Activated CD8-positive, alpha-beta T cell treated with anti-CD3 and anti-CD28 coated beads for 36 hours (primary cell): ENCODE measurements at regions not wholly inside any gene's neighbourhood (a gene's known extent, or its start where the extent isn't known, plus 50 kb on each side); places are given as distances from the start of the nearest gene placed in this dataset.

Experiments used
- ATAC-seq: fragments of 200-7000 bp; cut with Tn5 transposase; one replicate; pipeline ENCODE4 v1.10.0; 2021; ENCODE audit warnings: mild to moderate bottlenecking, moderate library complexity
- CTCF ChIA-PET: fragments of 350-600 bp; sonication (Branson Sonifier 250); formaldehyde crosslinking; loops from one replicate; lab custom pipeline; 2021; ENCODE audit warnings: antibody characterized with exemption; lab: Charles Lee
- POLR2A ChIA-PET: fragments of 350-600 bp; sonication (Branson Sonifier 250); formaldehyde crosslinking; loops from one replicate; lab custom pipeline; 2021; ENCODE audit warnings: antibody characterized with exemption; lab: Charles Lee
- DNase-seq: peaks from one replicate; pipeline ENCODE4 v3.0.0-alpha.2; 2020
- H3K27ac Mint-ChIP-seq: one replicate; pipeline ENCODE4 v1.8.0; 2021; ENCODE audit warnings: mild to moderate bottlenecking, mixed read lengths
- H3K27me3 Mint-ChIP-seq: one replicate; pipeline ENCODE4 v1.8.0; 2021; ENCODE audit warnings: mixed read lengths
- H3K36me3 Mint-ChIP-seq: one replicate; pipeline ENCODE4 v1.8.0; 2021; ENCODE audit warnings: low read depth, mixed read lengths
- H3K4me1 Mint-ChIP-seq: one replicate; pipeline ENCODE4 v1.8.0; 2021; ENCODE audit warnings: low read depth, mixed read lengths
- H3K4me3 Mint-ChIP-seq: one replicate; pipeline ENCODE4 v1.8.0; 2021; ENCODE audit warnings: mild to moderate bottlenecking, moderate library complexity, mixed read lengths
- H3K9me3 Mint-ChIP-seq: one replicate; pipeline ENCODE4 v1.8.0; 2021; ENCODE audit warnings: mixed read lengths
- intact Hi-C: fragments of 100-400 bp; cut with micrococcal nuclease; formaldehyde crosslinking; loops from one replicate; pipeline ENCODE4 v1.10.0; 2022
- TF ChIP-seq, protein P1 (sequence below): fragments of 200-600 bp; IDR thresholded peaks from one replicate; pipeline ENCODE4 v1.8.0; 2022; ENCODE audit warnings: antibody characterized with exemption, mild to moderate bottlenecking

DNA sequence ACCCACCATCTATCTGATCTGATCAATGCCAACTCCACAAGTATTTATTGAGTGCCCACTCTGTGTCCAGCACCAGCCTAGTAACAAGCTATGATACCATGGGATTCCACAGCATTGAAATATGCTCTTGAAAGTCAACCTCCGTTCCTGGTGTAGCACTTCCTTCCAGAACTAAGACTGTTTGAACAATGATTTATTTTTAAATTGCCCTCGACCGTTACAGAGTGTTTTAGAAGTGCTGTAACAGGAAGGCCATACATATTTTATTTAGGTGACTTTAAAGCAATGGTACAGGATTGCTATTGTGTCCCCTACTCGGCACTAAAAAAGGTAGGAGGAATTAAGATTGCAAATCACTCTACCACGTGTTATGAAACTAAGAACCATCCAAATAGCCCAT, 225.6 kb downstream of the TEX36 start:
- peaks cover 5% of the 10 kb centered on the region for H3K27me3 Mint-ChIP-seq
- ChIA-PET CTCF (no interaction called here), POLR2A (no interaction called here)
- intact Hi-C loops, result no loop called here
- H3K4me1 Mint-ChIP-seq, result no peaks in the 10 kb centered on the region
- DNase-seq, result no peak
- no peak overlapping the region for H3K27ac Mint-ChIP-seq
- H3K4me3 Mint-ChIP-seq, result no peak overlapping the region
- ATAC-seq, result no peak
- no peaks in the 10 kb centered on the region for H3K9me3 Mint-ChIP-seq
- no peaks in the 10 kb centered on the region for H3K36me3 Mint-ChIP-seq
- TF ChIP-seq, protein P1, sequence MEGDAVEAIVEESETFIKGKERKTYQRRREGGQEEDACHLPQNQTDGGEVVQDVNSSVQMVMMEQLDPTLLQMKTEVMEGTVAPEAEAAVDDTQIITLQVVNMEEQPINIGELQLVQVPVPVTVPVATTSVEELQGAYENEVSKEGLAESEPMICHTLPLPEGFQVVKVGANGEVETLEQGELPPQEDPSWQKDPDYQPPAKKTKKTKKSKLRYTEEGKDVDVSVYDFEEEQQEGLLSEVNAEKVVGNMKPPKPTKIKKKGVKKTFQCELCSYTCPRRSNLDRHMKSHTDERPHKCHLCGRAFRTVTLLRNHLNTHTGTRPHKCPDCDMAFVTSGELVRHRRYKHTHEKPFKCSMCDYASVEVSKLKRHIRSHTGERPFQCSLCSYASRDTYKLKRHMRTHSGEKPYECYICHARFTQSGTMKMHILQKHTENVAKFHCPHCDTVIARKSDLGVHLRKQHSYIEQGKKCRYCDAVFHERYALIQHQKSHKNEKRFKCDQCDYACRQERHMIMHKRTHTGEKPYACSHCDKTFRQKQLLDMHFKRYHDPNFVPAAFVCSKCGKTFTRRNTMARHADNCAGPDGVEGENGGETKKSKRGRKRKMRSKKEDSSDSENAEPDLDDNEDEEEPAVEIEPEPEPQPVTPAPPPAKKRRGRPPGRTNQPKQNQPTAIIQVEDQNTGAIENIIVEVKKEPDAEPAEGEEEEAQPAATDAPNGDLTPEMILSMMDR, result no peak

DNA sequence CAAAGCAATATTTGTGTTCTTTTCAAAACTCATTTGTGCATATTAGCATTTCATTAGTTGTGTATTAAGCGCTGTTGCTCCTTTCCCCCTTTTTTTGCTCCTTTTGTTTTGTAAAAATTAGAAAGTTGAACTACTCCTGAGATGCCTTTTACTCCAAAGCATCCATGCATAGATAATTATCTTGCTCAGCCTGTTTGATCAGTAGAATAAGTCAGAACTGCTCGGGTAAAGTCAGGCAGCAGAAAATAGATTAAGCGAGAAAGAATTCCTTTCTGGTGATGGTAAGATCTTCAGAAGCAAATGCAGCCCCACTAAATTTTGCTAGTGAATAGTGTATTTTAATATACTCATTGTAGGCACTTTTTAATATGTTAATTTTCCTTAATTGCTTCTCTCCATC, 227.1 kb downstream of the TEX36 start:
- intact Hi-C loops, result no loop called here
- TF ChIP-seq, protein P1, result no peak

DNA sequence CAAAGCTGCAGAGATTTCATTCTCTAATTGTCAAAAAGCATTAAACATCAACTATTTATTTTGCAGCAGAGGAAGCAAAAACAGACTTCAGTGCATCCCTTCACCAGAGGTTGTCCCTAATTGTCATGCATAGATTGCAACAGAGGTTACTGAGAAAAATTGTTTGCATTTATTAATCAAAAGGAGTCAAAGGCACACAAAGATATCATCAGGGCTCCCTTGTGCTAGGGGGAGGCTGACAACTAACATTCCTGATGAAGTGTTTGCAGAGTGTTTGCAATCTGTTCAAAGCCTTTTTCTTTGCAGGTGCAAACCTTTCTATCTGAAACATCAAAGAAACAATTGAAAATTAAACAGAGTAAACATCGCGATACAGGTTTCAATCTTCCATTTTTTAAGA, 227.5 kb downstream of the TEX36 start:
- TF ChIP-seq, protein P1, result no peak
- ATAC-seq, result no peak
- intact Hi-C loops, result no loop called here

More for the DNA sequence above, 227.1 kb downstream of the TEX36 start:
- no peak for DNase-seq
- POLR2A ChIA-PET, result no interaction called here
- no peak for ATAC-seq
- H3K27ac Mint-ChIP-seq, result no peak overlapping the region
- H3K27me3 Mint-ChIP-seq, result peaks cover 3% of the 10 kb centered on the region
- H3K36me3 Mint-ChIP-seq, result no peaks in the 10 kb centered on the region
- H3K4me1 Mint-ChIP-seq, result no peaks in the 10 kb centered on the region
- no peaks in the 10 kb centered on the region for H3K9me3 Mint-ChIP-seq
- no peak overlapping the region for H3K4me3 Mint-ChIP-seq
- CTCF ChIA-PET, result no interaction called here

DNA sequence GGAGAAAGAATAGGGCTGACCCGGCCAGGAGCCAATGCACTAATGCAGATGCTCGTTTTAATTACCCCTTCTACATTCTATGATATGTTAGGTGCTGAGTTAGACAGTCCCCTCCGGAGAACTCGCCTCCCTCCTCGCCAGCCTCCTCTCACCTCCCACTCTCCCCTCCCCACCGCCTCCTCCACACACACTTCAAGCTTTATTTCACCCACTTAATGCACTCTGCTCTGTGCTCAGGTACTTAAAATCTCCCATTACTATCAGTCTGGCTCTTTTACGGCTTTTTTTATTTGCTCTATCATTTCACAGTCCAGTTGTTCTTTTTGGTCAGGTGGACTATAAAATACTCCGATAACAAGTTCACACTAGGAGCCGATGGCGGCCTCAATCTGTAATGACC, 231.6 kb downstream of the TEX36 start:
- CTCF ChIA-PET, result no interaction called here
- Mint-ChIP-seq H3K9me3 (no peaks in the 10 kb centered on the region), H3K36me3 (no peaks in the 10 kb centered on the region), H3K4me1 (no peaks in the 10 kb centered on the region), H3K27me3 (peaks cover 3% of the 10 kb centered on the region), H3K4me3 (no peak overlapping the region), H3K27ac (no peak overlapping the region)
- DNase-seq (no peak), ATAC-seq (no peak)
- POLR2A ChIA-PET, result no interaction called here
- TF ChIP-seq, protein P1, result no peak
- intact Hi-C loops, result no loop called here

More for the DNA sequence above, 227.5 kb downstream of the TEX36 start:
- Mint-ChIP-seq H3K4me1 (no peaks in the 10 kb centered on the region), H3K9me3 (no peaks in the 10 kb centered on the region), H3K27me3 (peaks cover 3% of the 10 kb centered on the region), H3K4me3 (no peak overlapping the region), H3K36me3 (no peaks in the 10 kb centered on the region), H3K27ac (no peak overlapping the region)
- ChIA-PET POLR2A (no interaction called here), CTCF (no interaction called here)
- DNase-seq, result no peak

DNA sequence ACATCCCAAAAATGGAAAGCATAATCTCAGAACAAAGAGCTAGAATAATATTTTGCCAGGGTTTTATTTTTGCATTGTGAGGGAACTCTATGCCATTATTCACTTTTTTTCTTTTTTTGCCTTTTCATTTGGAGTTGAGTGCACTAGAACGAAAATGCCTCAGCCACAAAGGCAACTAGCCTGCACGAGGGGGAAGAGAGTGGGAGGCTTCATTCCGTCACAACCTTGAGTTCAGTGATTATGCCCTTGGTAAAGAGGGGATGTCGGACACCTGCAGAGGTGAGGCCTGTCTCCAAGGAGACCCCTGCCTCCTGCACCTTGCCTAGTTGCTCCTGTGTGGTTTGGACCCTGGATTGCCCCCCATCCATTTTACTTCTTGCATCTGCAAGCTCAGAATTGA, 232.7 kb downstream of the TEX36 start:
- Mint-ChIP-seq H3K4me1 (no peaks in the 10 kb centered on the region), H3K27ac (no peak overlapping the region), H3K4me3 (no peak overlapping the region), H3K36me3 (no peaks in the 10 kb centered on the region), H3K27me3 (peaks cover 2% of the 10 kb centered on the region), H3K9me3 (no peaks in the 10 kb centered on the region)
- ATAC-seq (no peak), DNase-seq (no peak)
- ChIA-PET POLR2A (no interaction called here), CTCF (no interaction called here)
- TF ChIP-seq, protein P1, result no peak
- intact Hi-C loops, result no loop called here
